HepG2 (cell line): ENCODE measurements at regions not wholly inside any gene's neighbourhood (a gene's known extent, or its start where the extent isn't known, plus 50 kb on each side); places are given as distances from the start of the nearest gene placed in this dataset.

Experiments
- ATAC-seq: fragments of 200-7000 bp; cut with Tn5 transposase; 3 replicates; pipeline ENCODE4 v1.9.1; 2020; ENCODE audit warnings: mild to moderate bottlenecking, moderate library complexity
- BruUV-seq: library from RNA; stranded (reverse); fragments of 400-500 nt; replicated peaks from 2 replicates; lab custom pipeline; 2021; lab: Mats Ljungman, UMichigan
- CTCF ChIA-PET: fragments of 300-600 bp; formaldehyde crosslinking; extraction: SDS; loops from one replicate; lab custom pipeline; 2021; ENCODE audit warnings: low total read pairs, inconsistent platforms, low intra/inter-chr PET ratio; lab: Yijun Ruan, JAX
- POLR2A ChIA-PET: fragments of 350-600 bp; sonication (Branson Sonifier 250); formaldehyde crosslinking; loops from one replicate; lab custom pipeline; 2020; ENCODE audit warnings: antibody characterized with exemption, inconsistent platforms; lab: Yijun Ruan, JAX
- DNase-seq: peaks from one replicate; pipeline ENCODE4 v3.0.0-alpha.2; 2015; ENCODE audit warnings: low spot score
- FAIRE-seq: peaks from 3 replicates; lab custom pipeline; 2011; peaks lifted over from hg19 to GRCh38; lab: Jason Lieb, UNC
- H2AFZ ChIP-seq: one replicate; pipeline ENCODE4 v1.6.1; 2011; ENCODE audit warnings: low read length, inconsistent platforms
- H3K27ac ChIP-seq: fragments of 300-600 bp; 3 replicates; pipeline ENCODE4 v1.8.0; 2011; ENCODE audit warnings: mixed run types, mild to moderate bottlenecking, mixed read lengths, low read length, inconsistent platforms; ENCODE audit not compliant: insufficient read depth; ENCODE audit errors: extremely low read length
- H3K27me3 ChIP-seq, 2 experiments: fragments of 200-600 bp in 1 of 2; 2 replicates in 1 of 2; 3 replicates in 1 of 2; pipeline versions ENCODE4 v1.6.0 to v1.8.0; 2011; ENCODE audit warnings: low read length in 2 of 2, mild to moderate bottlenecking in 2 of 2, moderate library complexity in 2 of 2, inconsistent platforms in 1 of 2; ENCODE audit not compliant: insufficient read depth in 2 of 2, control insufficient read depth in 1 of 2
- H3K36me3 ChIP-seq, 2 experiments: fragments of 200-600 bp in 1 of 2; replicated peaks in 1 of 2; 2 replicates in 1 of 2; 3 replicates in 1 of 2; pipeline versions ENCODE4 v1.5.1 to v1.8.0; 2011; ENCODE audit warnings: low read length in 2 of 2, inconsistent platforms in 1 of 2; ENCODE audit not compliant: insufficient read depth in 2 of 2, control insufficient read depth in 1 of 2
- H3K4me1 ChIP-seq: 2 replicates; pipeline ENCODE4 v1.5.1; 2012; ENCODE audit warnings: low read length, inconsistent platforms; ENCODE audit not compliant: insufficient read depth
- H3K4me2 ChIP-seq: 2 replicates; pipeline ENCODE4 v1.6.0; 2011; ENCODE audit warnings: low read depth, low read length, inconsistent platforms
- H3K4me3 ChIP-seq, 3 experiments: fragments of 200-600 bp in 1 of 3; sonication (generic), shearing (Covaris generic) in 1 of 3; replicated peaks in 1 of 3; 2 replicates each; pipeline ENCODE4 v1.5.1; 2011 to 2016; ENCODE audit warnings: low read length in 3 of 3, inconsistent platforms in 2 of 3, low read depth in 2 of 3, mild to moderate bottlenecking in 2 of 3, control low read depth in 1 of 3, mixed read lengths in 1 of 3; ENCODE audit not compliant: insufficient read depth in 1 of 3
- H3K79me2 ChIP-seq: one replicate; pipeline ENCODE4 v1.6.1; 2011; ENCODE audit warnings: low read length, inconsistent platforms; ENCODE audit not compliant: insufficient read depth
- H3K9ac ChIP-seq: 2 replicates; pipeline ENCODE4 v1.6.0; 2011; ENCODE audit warnings: mild to moderate bottlenecking, low read depth, low read length, inconsistent platforms; ENCODE audit not compliant: insufficient read depth
- H3K9me3 ChIP-seq: 2 replicates; pipeline ENCODE4 v1.5.1; 2012; ENCODE audit warnings: mild to moderate bottlenecking, low read length
- H4K20me1 ChIP-seq: 2 replicates; pipeline ENCODE4 v1.6.0; 2011; ENCODE audit warnings: inconsistent platforms, mild to moderate bottlenecking, low read length, moderate library complexity; ENCODE audit not compliant: insufficient read depth
- BCL6 ChIP-seq: IDR thresholded peaks from 2 replicates; pipeline ENCODE4 v1.6.1; 2016; ENCODE audit warnings: missing genetic modification reagents, missing compliant biosample characterization
- HNRNPK ChIP-seq: fragments of 200-400 bp; formaldehyde crosslinking; IDR thresholded peaks from 2 replicates; pipeline ENCODE4 v1.6.1; 2018; ENCODE audit warnings: low read length, low read depth, moderate library complexity, mild to moderate bottlenecking; ENCODE audit not compliant: poor library complexity, severe bottlenecking
- NFE2L2 ChIP-seq: fragments of 150-350 bp; IDR thresholded peaks from 2 replicates; pipeline ENCODE4 v1.6.1; 2014; ENCODE audit warnings: low read length
- NR2C2 ChIP-seq: sonication (generic); formaldehyde crosslinking; IDR thresholded peaks from 2 replicates; pipeline ENCODE4 v1.4.0; 2020; ENCODE audit warnings: missing genetic modification reagents, mild to moderate bottlenecking, moderate library complexity, borderline replicate concordance
- POLR2A ChIP-seq, 2 experiments: IDR thresholded peaks; 2 replicates each; pipeline ENCODE4 v1.6.1; 2011; ENCODE audit warnings: low read depth in 2 of 2, low read length in 2 of 2, mild to moderate bottlenecking in 1 of 2, moderate library complexity in 1 of 2; ENCODE audit not compliant: insufficient read depth in 1 of 2
- PPARG ChIP-seq: conservative IDR thresholded peaks from 2 replicates; pipeline ENCODE4 v1.6.1; 2016; ENCODE audit warnings: missing biosample characterization, missing genetic modification reagents
- ZBTB1 ChIP-seq: sonication (generic); formaldehyde crosslinking; IDR thresholded peaks from 2 replicates; pipeline ENCODE4 v1.4.0; 2020; ENCODE audit warnings: missing genetic modification reagents, borderline replicate concordance
- ZNF263 ChIP-seq: sonication (generic); formaldehyde crosslinking; IDR thresholded peaks from 2 replicates; pipeline ENCODE4 v1.4.0; 2020; ENCODE audit warnings: missing genetic modification reagents
- ZNF354B ChIP-seq: sonication (generic); formaldehyde crosslinking; IDR thresholded peaks from 2 replicates; pipeline ENCODE4 v1.8.0; 2022; ENCODE audit warnings: mild to moderate bottlenecking, missing genetic modification reagents
- ZNF382 ChIP-seq: sonication (generic); formaldehyde crosslinking; IDR thresholded peaks from 2 replicates; pipeline ENCODE4 v1.5.0; 2020; ENCODE audit warnings: missing genetic modification reagents, mild to moderate bottlenecking, borderline replicate concordance
- ZNF576 ChIP-seq: sonication (generic); formaldehyde crosslinking; IDR thresholded peaks from 2 replicates; pipeline ENCODE4 v1.4.0; 2020; ENCODE audit warnings: mild to moderate bottlenecking, missing genetic modification reagents
- ZNF740 ChIP-seq: sonication (generic); formaldehyde crosslinking; IDR thresholded peaks from 2 replicates; pipeline ENCODE4 v1.4.0; 2020; ENCODE audit warnings: missing genetic modification reagents
- ZNF775 ChIP-seq: sonication (generic); formaldehyde crosslinking; IDR thresholded peaks from 2 replicates; pipeline ENCODE4 v1.4.0; 2020; ENCODE audit warnings: missing genetic modification reagents, mild to moderate bottlenecking, moderate library complexity, borderline replicate concordance
- WGBS: methylation state at CpG from one replicate; pipeline ENCODE4 v1.1.6; 2017; ENCODE audit warnings: low lambda C conversion rate; 5-methylcytosine and 5-hydroxymethylcytosine counted together
- in situ Hi-C: cut with HindIII; loops from 2 replicates; pipeline ENCODE4 v1.10.0; 2017; ENCODE audit warnings: low pct_unique_long_range_greater_than_20kb; ENCODE audit not compliant: extremely low pct_ligation_motif_present
- intact Hi-C: fragments of 100-400 bp; cut with micrococcal nuclease; formaldehyde crosslinking; loops from one replicate; pipeline ENCODE4 v1.10.0; 2022; ENCODE audit not compliant: unreplicated experiment

- in situ Hi-C loops = no loop called here
- no peaks in the 10 kb centered on the region for H3K9me3 ChIP-seq
- peaks cover 0 to 4% of the 10 kb centered on the region in 2 experiments; a peak in 1 of 5 replicates for H3K27me3 ChIP-seq
- POLR2A ChIA-PET = no interaction called here
- no peak overlapping the region for H3K9ac ChIP-seq
- TF ChIP-seq ZNF740 (CRISPR knock-in tag) (no peak), POLR2A (IDR thresholded peaks at IDR 0.05; ENCODE audit: insufficient read depth in 1 of 2, low read depth in 2 of 2, low read length in 2 of 2) (no peak), ZNF263 (CRISPR knock-in tag) (no peak), ZNF576 (CRISPR knock-in tag) (no peak), ZNF775 (CRISPR knock-in tag) (no peak), ZNF354B (CRISPR knock-in tag) (no peak), PPARG (CRISPR knock-in tag) (no peak), NFE2L2 (no peak), ZNF382 (CRISPR knock-in tag) (no peak), NR2C2 (CRISPR knock-in tag) (no peak), ZBTB1 (no peak), BCL6 (CRISPR knock-in tag) (no peak), HNRNPK (no peak)
- 95% methylated on average over 2 of the region's 2 CpGs for WGBS
- intact Hi-C loops = no loop called here
- H3K36me3 ChIP-seq = no peaks in the 10 kb centered on the region
- no peak overlapping the region for H3K27ac ChIP-seq
- BruUV-seq = no TSS peak
- CTCF ChIA-PET = no interaction called here
- H2AFZ ChIP-seq = no peak overlapping the region
- H3K4me1 ChIP-seq = no peaks in the 10 kb centered on the region
- no peak for FAIRE-seq
- ATAC-seq = no peak
- H3K4me3 ChIP-seq = no peak overlapping the region
- H3K4me2 ChIP-seq = no peak overlapping the region
- H4K20me1 ChIP-seq = no peaks in the 10 kb centered on the region
- no peak for DNase-seq
- H3K79me2 ChIP-seq = no peaks in the 10 kb centered on the region
Observed at GRCh38 chr5:5683174-5683573, 260.7 kb downstream of the ICE1 start.
